ENCODE measurements at regions not wholly inside any gene's neighbourhood (a gene's known extent, or its start where the extent isn't known, plus 50 kb on each side); places are given as distances from the start of the nearest gene placed in this dataset.

GRCh38 chr3:94258851-94259250, 196.0 kb downstream of the NSUN3 start:
- no peak for DNase-seq (ENCODE audit: low read depth in 2 of 2)

- DNase-seq (ENCODE audit: low read depth in 2 of 2): no peak
These were observed 196.4 kb downstream of the NSUN3 start for GRCh38 chr3:94259291-94259690.

- no peak for DNase-seq (ENCODE audit: low read depth in 2 of 2)
These were observed 206.9 kb downstream of the NSUN3 start for GRCh38 chr3:94269763-94270162.

GRCh38 chr3:94272016-94272415, 209.2 kb downstream of the NSUN3 start:
- no peak for DNase-seq (ENCODE audit: low read depth in 2 of 2)

GRCh38 chr3:94280958-94281357, 218.1 kb downstream of the NSUN3 start:
- no peak for DNase-seq (ENCODE audit: low read depth in 2 of 2)

- DNase-seq (ENCODE audit: low read depth in 2 of 2): no peak
These were observed 223.0 kb downstream of the NSUN3 start for GRCh38 chr3:94285872-94286271.

GRCh38 chr3:94291686-94292085, 228.8 kb downstream of the NSUN3 start:
- no peak for DNase-seq (ENCODE audit: low read depth in 2 of 2)

GRCh38 chr3:94292151-94292550, 229.3 kb downstream of the NSUN3 start:
- no peak for DNase-seq (ENCODE audit: low read depth in 2 of 2)

GRCh38 chr3:94293793-94294195, 230.9 kb downstream of the NSUN3 start:
- no peak for DNase-seq (ENCODE audit: low read depth in 2 of 2)

- no peak for DNase-seq (ENCODE audit: low read depth in 2 of 2)
These were observed 231.9 kb downstream of the NSUN3 start for GRCh38 chr3:94294806-94295205.

GRCh38 chr3:94299716-94300115, 236.9 kb downstream of the NSUN3 start:
- DNase-seq (ENCODE audit: low read depth in 2 of 2): no peak

GRCh38 chr3:94301366-94301765, 238.5 kb downstream of the NSUN3 start:
- DNase-seq (ENCODE audit: low read depth in 2 of 2): no peak

- no peak for DNase-seq (ENCODE audit: low read depth in 2 of 2)
These were observed 240.4 kb downstream of the NSUN3 start for GRCh38 chr3:94303266-94303665.

- DNase-seq (ENCODE audit: low read depth in 2 of 2): no peak
These were observed 241.0 kb downstream of the NSUN3 start for GRCh38 chr3:94303897-94304296.

GRCh38 chr3:94304954-94305353, 242.1 kb downstream of the NSUN3 start:
- no peak for DNase-seq (ENCODE audit: low read depth in 2 of 2)

GRCh38 chr3:94305835-94306611, 243.2 kb downstream of the NSUN3 start:
- DNase-seq (ENCODE audit: low read depth in 2 of 2): no peak

GRCh38 chr3:94307588-94307987, 244.7 kb downstream of the NSUN3 start:
- no peak for DNase-seq (ENCODE audit: low read depth in 2 of 2)

GRCh38 chr3:94308767-94309166, 245.9 kb downstream of the NSUN3 start:
- DNase-seq (ENCODE audit: low read depth in 2 of 2): no peak

- DNase-seq (ENCODE audit: low read depth in 2 of 2): no peak
These were observed 247.7 kb downstream of the NSUN3 start for GRCh38 chr3:94310341-94311135.

GRCh38 chr3:94311651-94312050, 248.8 kb downstream of the NSUN3 start:
- DNase-seq (ENCODE audit: low read depth in 2 of 2): no peak

GRCh38 chr3:94314218-94314883, 251.5 kb downstream of the NSUN3 start:
- DNase-seq (ENCODE audit: low read depth in 2 of 2): no peak

GRCh38 chr3:94317017-94317416, 254.2 kb downstream of the NSUN3 start:
- DNase-seq (ENCODE audit: low read depth in 2 of 2): no peak

- no peak for DNase-seq (ENCODE audit: low read depth in 2 of 2)
These were observed 260.7 kb downstream of the NSUN3 start for GRCh38 chr3:94323596-94323995.

All from fibroblast of skin of left quadriceps (primary cell).